ENCODE measurements at regions not wholly inside any gene's neighbourhood (a gene's known extent, or its start where the extent isn't known, plus 50 kb on each side); places are given as distances from the start of the nearest gene placed in this dataset.

DNA sequence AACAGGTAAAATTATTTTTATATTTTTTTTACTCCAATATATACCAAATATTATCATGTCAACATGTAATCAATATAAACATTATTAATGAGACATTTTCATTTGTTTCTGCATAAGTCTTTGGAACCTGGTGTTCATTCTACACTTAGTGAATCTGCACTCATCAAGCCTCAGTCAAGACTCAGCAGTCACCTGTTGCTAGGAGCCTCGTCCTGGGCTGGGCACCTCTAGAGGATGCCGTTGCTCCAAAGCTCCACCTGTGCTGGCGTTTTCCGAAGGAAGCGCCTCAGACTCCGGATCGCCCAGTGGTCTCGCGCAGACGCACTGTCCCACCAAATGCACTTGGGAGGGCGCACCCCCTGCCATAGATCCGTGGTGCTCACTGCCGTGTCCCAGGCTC lies 604.7 kb upstream of the MKI67 start:
- no peak overlapping the region for H3K4ac ChIP-seq (ENCODE audit: low read length)
- H2BK120ac ChIP-seq (ENCODE audit: low read depth, low read length) = no peak overlapping the region
- H3K9me3 ChIP-seq (replicated peaks in 1 of 2; ENCODE audit: control insufficient read depth in 2 of 2, insufficient read depth in 1 of 2, low read depth in 1 of 2, low read length in 2 of 2) = no peaks in the 10 kb centered on the region
- DNase-seq (ENCODE audit: low spot score) = no peak
- H4K8ac ChIP-seq (ENCODE audit: low read depth, low read length) = no peak overlapping the region
- peaks cover 0 to 8% of the 10 kb centered on the region in 2 donors for H3K4me1 ChIP-seq (ENCODE audit: control insufficient read depth in 2 of 2, insufficient read depth in 1 of 2, low read depth in 1 of 2, low read length in 2 of 2)
- no peak overlapping the region for H3K4me2 ChIP-seq (ENCODE audit: insufficient read depth, low read length, poor library complexity, severe bottlenecking)
- H3K18ac ChIP-seq (ENCODE audit: low read length) = no peak overlapping the region
- no peak overlapping the region for H3K14ac ChIP-seq (ENCODE audit: low read length)
- H2AFZ ChIP-seq (ENCODE audit: low read length) = no peak overlapping the region
- H2AK5ac ChIP-seq (ENCODE audit: low read depth, low read length) = no peak overlapping the region
- no peak overlapping the region for H2BK5ac ChIP-seq (ENCODE audit: low read length)
- no peak overlapping the region for H2BK12ac ChIP-seq (ENCODE audit: low read length)
- H4K91ac ChIP-seq (ENCODE audit: low read depth, low read length, poor library complexity) = no peak overlapping the region
- H3K4me3 ChIP-seq (ENCODE audit: low read length in 2 of 2) = no peak overlapping the region
- WGBS, 2 donors (ENCODE audit: extremely low coverage in 2 of 2, insufficient read length in 2 of 2, insufficient replicate concordance in 1 of 2) = no CpG with 5 or more reads among the region's 13 CpGs
- H2BK15ac ChIP-seq (ENCODE audit: low read length) = no peak overlapping the region
- no peaks in the 10 kb centered on the region for H3K36me3 ChIP-seq (replicated peaks in 1 of 2; ENCODE audit: control insufficient read depth in 2 of 2, insufficient read depth in 2 of 2, low read length in 2 of 2)
- no peak overlapping the region for H3K23ac ChIP-seq (ENCODE audit: low read depth, low read length, poor library complexity)
- H3K27me3 ChIP-seq (ENCODE audit: control insufficient read depth in 3 of 3, insufficient read depth in 3 of 3, low read depth in 1 of 3, low read length in 3 of 3) = no peaks in the 10 kb centered on the region
- H3K9ac ChIP-seq (ENCODE audit: low read depth, low read length, poor library complexity) = no peak overlapping the region
- no peak overlapping the region for H3K27ac ChIP-seq (replicated peaks; ENCODE audit: low read length)
- H3K79me1 ChIP-seq (ENCODE audit: low read depth, low read length) = no peaks in the 10 kb centered on the region

GRCh38 chr10:128734161-128734560 lies 607.9 kb upstream of the MKI67 start:
- Histone ChIP-seq H3K36me3 (replicated peaks in 1 of 2; ENCODE audit: control insufficient read depth in 2 of 2, insufficient read depth in 2 of 2, low read length in 2 of 2) (no peaks in the 10 kb centered on the region), H3K4me2 (ENCODE audit: insufficient read depth, low read length, poor library complexity, severe bottlenecking) (no peak overlapping the region), H3K4me1 (ENCODE audit: control insufficient read depth in 2 of 2, insufficient read depth in 1 of 2, low read depth in 1 of 2, low read length in 2 of 2) (no peaks in the 10 kb centered on the region), H2BK12ac (ENCODE audit: low read length) (no peak overlapping the region), H4K8ac (ENCODE audit: low read depth, low read length) (no peak overlapping the region), H3K23ac (ENCODE audit: low read depth, low read length, poor library complexity) (peak overlapping the region; percentile 18), H3K14ac (ENCODE audit: low read length) (no peak overlapping the region), H4K91ac (ENCODE audit: low read depth, low read length, poor library complexity) (no peak overlapping the region), H3K9ac (ENCODE audit: low read depth, low read length, poor library complexity) (no peak overlapping the region), H3K9me3 (replicated peaks in 1 of 2; ENCODE audit: control insufficient read depth in 2 of 2, insufficient read depth in 1 of 2, low read depth in 1 of 2, low read length in 2 of 2) (no peaks in the 10 kb centered on the region), H3K4ac (ENCODE audit: low read length) (no peak overlapping the region), H2BK120ac (ENCODE audit: low read depth, low read length) (no peak overlapping the region), H2BK5ac (ENCODE audit: low read length) (no peak overlapping the region), H3K27me3 (ENCODE audit: control insufficient read depth in 3 of 3, insufficient read depth in 3 of 3, low read depth in 1 of 3, low read length in 3 of 3) (no peaks in the 10 kb centered on the region), H3K79me1 (ENCODE audit: low read depth, low read length) (no peaks in the 10 kb centered on the region), H2AK5ac (ENCODE audit: low read depth, low read length) (no peak overlapping the region), H2BK15ac (ENCODE audit: low read length) (no peak overlapping the region), H3K4me3 (ENCODE audit: low read length in 2 of 2) (no peak overlapping the region), H3K18ac (ENCODE audit: low read length) (no peak overlapping the region), H3K27ac (replicated peaks; ENCODE audit: low read length) (no peak overlapping the region), H2AFZ (ENCODE audit: low read length) (no peak overlapping the region)
- DNase-seq (ENCODE audit: low spot score) = no peak
- WGBS, 2 donors (ENCODE audit: extremely low coverage in 2 of 2, insufficient read length in 2 of 2, insufficient replicate concordance in 1 of 2) = no CpG with 5 or more reads among the region's 5 CpGs

GRCh38 chr10:128734734-128735133 lies 608.5 kb upstream of the MKI67 start:
- H3K27me3 ChIP-seq (ENCODE audit: control insufficient read depth in 3 of 3, insufficient read depth in 3 of 3, low read depth in 1 of 3, low read length in 3 of 3) = no peaks in the 10 kb centered on the region
- no peak overlapping the region for H3K4ac ChIP-seq (ENCODE audit: low read length)
- no peak overlapping the region for H2AK5ac ChIP-seq (ENCODE audit: low read depth, low read length)
- H3K4me1 ChIP-seq (ENCODE audit: control insufficient read depth in 2 of 2, insufficient read depth in 1 of 2, low read depth in 1 of 2, low read length in 2 of 2) = no peaks in the 10 kb centered on the region
- H3K14ac ChIP-seq (ENCODE audit: low read length) = no peak overlapping the region
- no peak overlapping the region for H3K23ac ChIP-seq (ENCODE audit: low read depth, low read length, poor library complexity)
- no peak overlapping the region for H2AFZ ChIP-seq (ENCODE audit: low read length)
- H2BK120ac ChIP-seq (ENCODE audit: low read depth, low read length) = no peak overlapping the region
- no peak overlapping the region for H3K18ac ChIP-seq (ENCODE audit: low read length)
- H3K4me3 ChIP-seq (ENCODE audit: low read length in 2 of 2) = no peak overlapping the region
- H2BK12ac ChIP-seq (ENCODE audit: low read length) = no peak overlapping the region
- H2BK15ac ChIP-seq (ENCODE audit: low read length) = no peak overlapping the region
- no peak overlapping the region for H3K27ac ChIP-seq (replicated peaks; ENCODE audit: low read length)
- no peak overlapping the region for H3K9ac ChIP-seq (ENCODE audit: low read depth, low read length, poor library complexity)
- DNase-seq (ENCODE audit: low spot score) = no peak
- WGBS, 2 donors (ENCODE audit: extremely low coverage in 2 of 2, insufficient read length in 2 of 2, insufficient replicate concordance in 1 of 2) = no CpG with 5 or more reads among the region's 9 CpGs
- H3K79me1 ChIP-seq (ENCODE audit: low read depth, low read length) = no peaks in the 10 kb centered on the region
- no peaks in the 10 kb centered on the region for H3K9me3 ChIP-seq (replicated peaks in 1 of 2; ENCODE audit: control insufficient read depth in 2 of 2, insufficient read depth in 1 of 2, low read depth in 1 of 2, low read length in 2 of 2)
- no peak overlapping the region for H4K8ac ChIP-seq (ENCODE audit: low read depth, low read length)
- no peak overlapping the region for H4K91ac ChIP-seq (ENCODE audit: low read depth, low read length, poor library complexity)
- no peak overlapping the region for H2BK5ac ChIP-seq (ENCODE audit: low read length)
- H3K36me3 ChIP-seq (replicated peaks in 1 of 2; ENCODE audit: control insufficient read depth in 2 of 2, insufficient read depth in 2 of 2, low read length in 2 of 2) = no peaks in the 10 kb centered on the region
- H3K4me2 ChIP-seq (ENCODE audit: insufficient read depth, low read length, poor library complexity, severe bottlenecking) = no peak overlapping the region

DNA sequence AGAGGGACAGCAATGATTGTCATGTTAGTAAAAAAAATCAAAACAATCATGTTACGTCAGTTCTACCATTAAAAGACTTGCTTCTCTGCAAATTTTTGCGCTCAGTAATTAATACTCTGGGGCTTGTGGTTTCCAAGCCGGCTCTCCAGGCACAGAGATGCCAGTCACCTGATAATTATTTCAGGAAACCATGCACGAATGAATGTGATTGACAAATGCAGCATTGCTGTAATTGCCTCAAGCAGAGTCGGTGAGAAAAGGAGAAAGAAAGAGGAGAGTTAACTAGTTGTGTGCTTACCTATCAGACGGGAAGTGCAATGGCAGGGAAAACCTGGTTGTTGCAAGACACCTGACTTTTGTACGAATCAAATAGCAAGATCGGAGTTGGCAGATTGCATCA lies 609.8 kb upstream of the MKI67 start:
- H3K23ac ChIP-seq (ENCODE audit: low read depth, low read length, poor library complexity) = no peak overlapping the region
- no peak overlapping the region for H3K18ac ChIP-seq (ENCODE audit: low read length)

More for the DNA sequence above, 609.8 kb upstream of the MKI67 start:
- Histone ChIP-seq H2BK5ac (ENCODE audit: low read length) (no peak overlapping the region), H3K9me3 (replicated peaks in 1 of 2; ENCODE audit: control insufficient read depth in 2 of 2, insufficient read depth in 1 of 2, low read depth in 1 of 2, low read length in 2 of 2) (no peaks in the 10 kb centered on the region), H2BK15ac (ENCODE audit: low read length) (no peak overlapping the region), H3K4me2 (ENCODE audit: insufficient read depth, low read length, poor library complexity, severe bottlenecking) (no peak overlapping the region), H4K91ac (ENCODE audit: low read depth, low read length, poor library complexity) (no peak overlapping the region), H3K4me1 (ENCODE audit: control insufficient read depth in 2 of 2, insufficient read depth in 1 of 2, low read depth in 1 of 2, low read length in 2 of 2) (peaks cover 0 to 1% of the 10 kb centered on the region in 2 donors), H4K8ac (ENCODE audit: low read depth, low read length) (no peak overlapping the region), H3K4ac (ENCODE audit: low read length) (no peak overlapping the region), H3K9ac (ENCODE audit: low read depth, low read length, poor library complexity) (no peak overlapping the region), H2AFZ (ENCODE audit: low read length) (no peak overlapping the region), H3K79me1 (ENCODE audit: low read depth, low read length) (no peaks in the 10 kb centered on the region), H3K4me3 (ENCODE audit: low read length in 2 of 2) (no peak overlapping the region), H3K27ac (replicated peaks; ENCODE audit: low read length) (no peak overlapping the region), H3K27me3 (ENCODE audit: control insufficient read depth in 3 of 3, insufficient read depth in 3 of 3, low read depth in 1 of 3, low read length in 3 of 3) (peaks cover 0 to 2% (median 0%) of the 10 kb centered on the region in 3 experiments), H2BK120ac (ENCODE audit: low read depth, low read length) (no peak overlapping the region), H3K14ac (ENCODE audit: low read length) (no peak overlapping the region), H3K36me3 (replicated peaks in 1 of 2; ENCODE audit: control insufficient read depth in 2 of 2, insufficient read depth in 2 of 2, low read length in 2 of 2) (no peaks in the 10 kb centered on the region), H2AK5ac (ENCODE audit: low read depth, low read length) (no peak overlapping the region), H2BK12ac (ENCODE audit: low read length) (no peak overlapping the region)
- WGBS, 2 donors (ENCODE audit: extremely low coverage in 2 of 2, insufficient read length in 2 of 2, insufficient replicate concordance in 1 of 2) = no CpG with 5 or more reads among the region's 8 CpGs
- no peak for DNase-seq (ENCODE audit: low spot score)

Measured in neuronal stem cell (in vitro differentiated cells).